ENCODE measurements at regions not wholly inside any gene's neighbourhood (a gene's known extent, or its start where the extent isn't known, plus 50 kb on each side); places are given as distances from the start of the nearest gene placed in this dataset.
"Not testable (repeated sequence)": the region's sequence is repeated elsewhere in the genome, so short reads cannot be mapped to it uniquely, and the experiment has no call there.

DNA sequence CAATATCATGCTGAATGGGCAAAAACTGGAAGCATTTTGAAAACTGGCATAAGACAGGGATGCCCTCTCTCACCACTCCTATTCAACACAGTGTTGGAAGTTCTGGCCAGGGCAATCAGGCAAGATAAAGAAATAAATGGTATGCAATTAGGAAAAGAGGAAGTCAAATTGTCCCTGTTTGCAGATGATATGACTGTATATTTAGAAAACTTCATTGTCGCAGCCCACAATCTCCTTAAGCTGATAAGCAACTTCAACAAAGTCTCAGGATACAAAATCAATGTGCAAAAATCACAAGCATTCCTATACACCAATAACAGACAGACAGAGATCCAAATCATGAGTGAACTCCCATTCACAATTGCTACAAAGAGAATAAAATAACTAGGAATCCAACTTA lies 136.8 kb downstream of the ZNF608 start:
- H3K36me3 ChIP-seq (replicated peaks in 1 of 2; ENCODE audit: control extremely low read depth in 1 of 2, control insufficient read depth in 1 of 2, extremely low read depth in 1 of 2, insufficient read depth in 2 of 2, low read length in 1 of 2); H4K20me1 ChIP-seq (ENCODE audit: control insufficient read depth, insufficient read depth, low read length, poor library complexity, severe bottlenecking); H3K4me1 ChIP-seq (ENCODE audit: control insufficient read depth in 2 of 2, insufficient read depth in 2 of 2, low read length in 2 of 2); H3K4me3 Mint-ChIP-seq; H3K4me1 Mint-ChIP-seq; H3K9me3 ChIP-seq (ENCODE audit: control extremely low read depth in 1 of 3, control insufficient read depth in 2 of 3, insufficient read depth in 1 of 3, low read length in 2 of 3); H3K4me3 ChIP-seq (ENCODE audit: control extremely low read depth in 1 of 5, extremely low read depth in 1 of 5, insufficient read depth in 1 of 5, low read depth in 2 of 5, low read length in 4 of 5); H3K79me2 ChIP-seq (ENCODE audit: control insufficient read depth, insufficient read depth, low read length); POLR2A ChIA-PET; H3K27ac Mint-ChIP-seq; H3K27me3 ChIP-seq (replicated peaks in 1 of 4; ENCODE audit: control extremely low read depth in 1 of 4, control insufficient read depth in 3 of 4, insufficient read depth in 4 of 4, low read length in 3 of 4); H3K27me3 Mint-ChIP-seq; H3K27ac ChIP-seq (ENCODE audit: low read length in 2 of 2); ATAC-seq (ENCODE audit: low read depth); H2AFZ ChIP-seq (ENCODE audit: insufficient read depth, low read depth, low read length, poor library complexity, severe bottlenecking); H3K4me2 ChIP-seq (replicated peaks; ENCODE audit: low read depth, low read length, poor library complexity, severe bottlenecking); intact Hi-C loops (cut with micrococcal nuclease); DNase-seq; H3K9ac ChIP-seq (ENCODE audit: low read length); CTCF ChIA-PET; H3K9me3 Mint-ChIP-seq (ENCODE audit: insufficient read depth): not testable (repeated sequence)
- no CpG with 5 or more reads among the region's 1 CpG for WGBS (ENCODE audit: insufficient coverage)

DNA sequence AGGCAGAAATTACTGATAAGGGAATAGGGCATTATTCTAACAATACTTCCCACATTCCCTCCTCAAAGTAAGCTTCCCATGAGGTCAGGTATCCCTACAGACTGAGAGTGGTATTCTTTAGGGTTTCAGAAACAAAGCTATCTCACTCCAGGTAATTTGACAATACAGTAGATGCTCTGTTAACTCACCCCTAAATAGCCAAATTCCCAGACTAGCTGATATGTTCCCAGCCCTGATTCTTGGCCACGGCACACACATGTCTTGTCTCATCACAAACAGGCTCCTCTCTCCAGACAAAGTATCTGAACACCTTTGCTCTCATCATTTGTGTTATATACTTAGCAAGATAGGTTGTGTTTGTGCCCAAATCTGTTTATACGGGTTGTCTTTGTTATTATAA lies 139.9 kb downstream of the ZNF608 start:
- no peak overlapping the region for H3K27ac ChIP-seq (ENCODE audit: low read length in 2 of 2)
- no CpG with 5 or more reads among the region's 2 CpGs for WGBS (ENCODE audit: insufficient coverage)
- Mint-ChIP-seq H3K27me3 (no peaks in the 10 kb centered on the region), H3K4me3 (no peak overlapping the region), H3K27ac (no peak overlapping the region), H3K9me3 (ENCODE audit: insufficient read depth) (peaks cover 2% of the 10 kb centered on the region), H3K4me1 (peaks cover 17% of the 10 kb centered on the region)
- ATAC-seq (ENCODE audit: low read depth) (no peak), DNase-seq (no peak)
- H3K4me1 ChIP-seq (ENCODE audit: control insufficient read depth in 2 of 2, insufficient read depth in 2 of 2, low read length in 2 of 2), result peaks cover 9 to 10% of the 10 kb centered on the region in 2 donors
- H3K4me2 ChIP-seq (replicated peaks; ENCODE audit: low read depth, low read length, poor library complexity, severe bottlenecking), result no peak overlapping the region
- no peaks in the 10 kb centered on the region for H3K79me2 ChIP-seq (ENCODE audit: control insufficient read depth, insufficient read depth, low read length)
- intact Hi-C loops (cut with micrococcal nuclease), result no loop called here
- H4K20me1 ChIP-seq (ENCODE audit: control insufficient read depth, insufficient read depth, low read length, poor library complexity, severe bottlenecking), result no peaks in the 10 kb centered on the region
- no peaks in the 10 kb centered on the region for H3K36me3 ChIP-seq (replicated peaks in 1 of 2; ENCODE audit: control extremely low read depth in 1 of 2, control insufficient read depth in 1 of 2, extremely low read depth in 1 of 2, insufficient read depth in 2 of 2, low read length in 1 of 2)
- ChIA-PET CTCF (no interaction called here), POLR2A (no interaction called here)
- no peak overlapping the region for H2AFZ ChIP-seq (ENCODE audit: insufficient read depth, low read depth, low read length, poor library complexity, severe bottlenecking)
- no peaks in the 10 kb centered on the region for H3K27me3 ChIP-seq (replicated peaks in 1 of 4; ENCODE audit: control extremely low read depth in 1 of 4, control insufficient read depth in 3 of 4, insufficient read depth in 4 of 4, low read length in 3 of 4)
- H3K9ac ChIP-seq (ENCODE audit: low read length), result no peak overlapping the region
- H3K4me3 ChIP-seq (ENCODE audit: control extremely low read depth in 1 of 5, extremely low read depth in 1 of 5, insufficient read depth in 1 of 5, low read depth in 2 of 5, low read length in 4 of 5), result no peak overlapping the region
- TF ChIP-seq EZH2 (IDR thresholded peaks at IDR 0.05; ENCODE audit: borderline replicate concordance, insufficient read depth, low read depth, low read length, poor library complexity, severe bottlenecking), result no peak
- TF ChIP-seq, protein P1, sequence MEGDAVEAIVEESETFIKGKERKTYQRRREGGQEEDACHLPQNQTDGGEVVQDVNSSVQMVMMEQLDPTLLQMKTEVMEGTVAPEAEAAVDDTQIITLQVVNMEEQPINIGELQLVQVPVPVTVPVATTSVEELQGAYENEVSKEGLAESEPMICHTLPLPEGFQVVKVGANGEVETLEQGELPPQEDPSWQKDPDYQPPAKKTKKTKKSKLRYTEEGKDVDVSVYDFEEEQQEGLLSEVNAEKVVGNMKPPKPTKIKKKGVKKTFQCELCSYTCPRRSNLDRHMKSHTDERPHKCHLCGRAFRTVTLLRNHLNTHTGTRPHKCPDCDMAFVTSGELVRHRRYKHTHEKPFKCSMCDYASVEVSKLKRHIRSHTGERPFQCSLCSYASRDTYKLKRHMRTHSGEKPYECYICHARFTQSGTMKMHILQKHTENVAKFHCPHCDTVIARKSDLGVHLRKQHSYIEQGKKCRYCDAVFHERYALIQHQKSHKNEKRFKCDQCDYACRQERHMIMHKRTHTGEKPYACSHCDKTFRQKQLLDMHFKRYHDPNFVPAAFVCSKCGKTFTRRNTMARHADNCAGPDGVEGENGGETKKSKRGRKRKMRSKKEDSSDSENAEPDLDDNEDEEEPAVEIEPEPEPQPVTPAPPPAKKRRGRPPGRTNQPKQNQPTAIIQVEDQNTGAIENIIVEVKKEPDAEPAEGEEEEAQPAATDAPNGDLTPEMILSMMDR (IDR thresholded peaks at IDR 0.05), result no peak
- H3K9me3 ChIP-seq (ENCODE audit: control extremely low read depth in 1 of 3, control insufficient read depth in 2 of 3, insufficient read depth in 1 of 3, low read length in 2 of 3), result no peaks in the 10 kb centered on the region
